IMR-90 (cell line): ENCODE measurements at regions not wholly inside any gene's neighbourhood (a gene's known extent, or its start where the extent isn't known, plus 50 kb on each side); places are given as distances from the start of the nearest gene placed in this dataset.

Experiments used
- ATAC-seq: fragments of 200-7000 bp; cut with Tn5 transposase; 2 replicates; pipeline ENCODE4 v1.9.1; 2020; ENCODE audit warnings: low read depth, mild to moderate bottlenecking, moderate library complexity
- BruUV-seq: library from RNA; stranded (reverse); fragments of 400-500 nt; replicated peaks from 2 replicates; lab custom pipeline; 2021; lab: Mats Ljungman, UMichigan
- CTCF ChIA-PET: fragments of 300-600 bp; formaldehyde crosslinking; extraction: SDS; loops from one replicate; lab custom pipeline; 2021; ENCODE audit warnings: antibody characterized with exemption; lab: Yijun Ruan, JAX
- POLR2A ChIA-PET: fragments of 300-600 bp; sonication (Branson Sonifier 250); formaldehyde crosslinking; loops from one replicate; lab custom pipeline; 2022; ENCODE audit warnings: antibody characterized with exemption; ENCODE audit not compliant: unreplicated experiment; lab: Charles Lee
- DNase-seq: peaks from one replicate; pipeline ENCODE4 v3.0.0; 2013
- H2AFZ ChIP-seq: replicated peaks from 2 replicates; pipeline ENCODE3; 2013; ENCODE audit warnings: low read length, mild to moderate bottlenecking; ENCODE audit not compliant: poor library complexity
- H2AK5ac ChIP-seq: 2 replicates; pipeline ENCODE4 v1.6.1; 2013; ENCODE audit warnings: low read depth, low read length, inconsistent platforms
- H2AK9ac ChIP-seq: replicated peaks from 2 replicates; pipeline ENCODE3; 2013; ENCODE audit warnings: mild to moderate bottlenecking, low read depth, low read length, moderate library complexity; ENCODE audit not compliant: poor library complexity
- H2BK120ac ChIP-seq: 2 replicates; pipeline ENCODE4 v1.6.1; 2013; ENCODE audit warnings: low read depth, low read length, inconsistent platforms
- H2BK15ac ChIP-seq: 3 replicates; pipeline ENCODE4 v1.6.1; 2013; ENCODE audit warnings: low read depth, low read length, inconsistent platforms
- H2BK20ac ChIP-seq: 2 replicates; pipeline ENCODE4 v1.6.1; 2013; ENCODE audit warnings: low read depth, mild to moderate bottlenecking, inconsistent platforms, low read length, moderate library complexity
- H2BK5ac ChIP-seq: 2 replicates; pipeline ENCODE4 v1.6.1; 2013; ENCODE audit warnings: mild to moderate bottlenecking, low read depth, low read length, inconsistent platforms; ENCODE audit not compliant: poor library complexity, severe bottlenecking
- H3K14ac ChIP-seq: replicated peaks from 2 replicates; pipeline ENCODE4 v1.6.1; 2013; ENCODE audit warnings: low read depth, low read length, inconsistent platforms
- H3K18ac ChIP-seq: 2 replicates; pipeline ENCODE4 v1.6.1; 2013; ENCODE audit warnings: low read depth, low read length, control low read depth
- H3K23ac ChIP-seq: 2 replicates; pipeline ENCODE4 v1.6.1; 2013; ENCODE audit warnings: low read depth, low read length, inconsistent platforms
- H3K27ac ChIP-seq: 2 replicates; pipeline ENCODE4 v1.5.1; 2013; ENCODE audit warnings: mild to moderate bottlenecking, control low read depth, low read length; ENCODE audit not compliant: insufficient read depth
- H3K27me3 ChIP-seq: 2 replicates; pipeline ENCODE4 v1.6.1; 2013; ENCODE audit warnings: low read length; ENCODE audit not compliant: control insufficient read depth, insufficient read depth
- H3K36me3 ChIP-seq: 2 replicates; pipeline ENCODE4 v1.6.1; 2013; ENCODE audit warnings: low read length, mixed read lengths; ENCODE audit not compliant: control insufficient read depth, insufficient read depth
- H3K4ac ChIP-seq: 2 replicates; pipeline ENCODE4 v1.6.1; 2013; ENCODE audit warnings: low read depth, low read length, inconsistent platforms
- H3K4me1 ChIP-seq: 2 replicates; pipeline ENCODE4 v1.6.1; 2013; ENCODE audit warnings: low read length, mixed read lengths; ENCODE audit not compliant: control insufficient read depth, insufficient read depth
- H3K4me2 ChIP-seq: 2 replicates; pipeline ENCODE4 v1.6.1; 2013; ENCODE audit warnings: low read depth, mild to moderate bottlenecking, control low read depth, low read length, moderate library complexity
- H3K4me3 ChIP-seq: 2 replicates; pipeline ENCODE4 v1.5.1; 2013; ENCODE audit warnings: low read depth, mild to moderate bottlenecking, control low read depth, low read length, moderate library complexity; ENCODE audit not compliant: insufficient read depth
- H3K56ac ChIP-seq: 2 replicates; pipeline ENCODE4 v1.6.1; 2013; ENCODE audit warnings: low read length, inconsistent platforms; ENCODE audit not compliant: insufficient read depth; ENCODE audit errors: extremely low read depth
- H3K79me1 ChIP-seq, 2 experiments: 2 replicates each; pipeline ENCODE4 v1.6.1; 2013; ENCODE audit warnings: low read length in 2 of 2, inconsistent platforms in 1 of 2, low read depth in 1 of 2
- H3K9ac ChIP-seq: 2 replicates; pipeline ENCODE4 v1.6.1; 2013; ENCODE audit warnings: low read depth, low read length, control low read depth
- H3K9me1 ChIP-seq: 2 replicates; pipeline ENCODE4 v1.6.1; 2013; ENCODE audit warnings: low read length, inconsistent platforms; ENCODE audit not compliant: insufficient read depth
- H3K9me3 ChIP-seq: 2 replicates; pipeline ENCODE4 v1.6.1; 2013; ENCODE audit warnings: low read length; ENCODE audit not compliant: control insufficient read depth, insufficient read depth
- H4K20me1 ChIP-seq: 2 replicates; pipeline ENCODE4 v1.6.1; 2013; ENCODE audit warnings: low read length, inconsistent platforms; ENCODE audit not compliant: insufficient read depth
- H4K5ac ChIP-seq: 2 replicates; pipeline ENCODE4 v1.6.1; 2013; ENCODE audit warnings: mild to moderate bottlenecking, low read depth, low read length, control low read depth
- H4K8ac ChIP-seq, 2 experiments: 2 replicates each; pipeline ENCODE4 v1.6.1; 2013; ENCODE audit warnings: low read depth in 2 of 2, low read length in 2 of 2, control low read depth in 1 of 2, inconsistent platforms in 1 of 2
- H4K91ac ChIP-seq: 2 replicates; pipeline ENCODE4 v1.6.1; 2013; ENCODE audit warnings: low read depth, low read length, inconsistent platforms; ENCODE audit not compliant: insufficient read depth
- BHLHE40 ChIP-seq: fragments of 150-350 bp; IDR thresholded peaks from 2 replicates; pipeline ENCODE4 v1.6.1; 2016; ENCODE audit warnings: mild to moderate bottlenecking, low read depth, low read length
- CEBPB ChIP-seq: IDR thresholded peaks from 2 replicates; pipeline ENCODE4 v1.6.1; 2012; ENCODE audit warnings: low read depth, low read length, improper control_type of control experiment
- CHD1 ChIP-seq: IDR thresholded peaks from 2 replicates; pipeline ENCODE4 v1.6.1; 2012; ENCODE audit warnings: low read depth, low read length, improper control_type of control experiment
- FOS ChIP-seq: fragments of 150-350 bp; IDR thresholded peaks from 2 replicates; pipeline ENCODE4 v1.6.1; 2016; ENCODE audit warnings: low read depth, low read length
- MAFK ChIP-seq: IDR thresholded peaks from 2 replicates; pipeline ENCODE4 v1.6.1; 2012; ENCODE audit warnings: low read depth, low read length, improper control_type of control experiment
- MAZ ChIP-seq: IDR thresholded peaks from 2 replicates; pipeline ENCODE4 v1.6.1; 2012; ENCODE audit warnings: low read depth, mild to moderate bottlenecking, low read length, improper control_type of control experiment, moderate library complexity, borderline replicate concordance
- MXI1 ChIP-seq: IDR thresholded peaks from 2 replicates; pipeline ENCODE4 v1.6.1; 2012; ENCODE audit warnings: low read depth, mild to moderate bottlenecking, low read length, moderate library complexity, borderline replicate concordance
- NFE2L2 ChIP-seq: fragments of 150-350 bp; IDR thresholded peaks from 2 replicates; pipeline ENCODE4 v1.6.1; 2016; ENCODE audit warnings: low read depth, mild to moderate bottlenecking, low read length
- POLR2A ChIP-seq: IDR thresholded peaks from 2 replicates; pipeline ENCODE4 v1.6.1; 2012; ENCODE audit warnings: mild to moderate bottlenecking, low read depth, low read length
- RAD21 ChIP-seq: IDR thresholded peaks from 2 replicates; pipeline ENCODE4 v1.6.1; 2012; ENCODE audit warnings: low read length, improper control_type of control experiment
- RCOR1 ChIP-seq: IDR thresholded peaks from 2 replicates; pipeline ENCODE4 v1.6.1; 2012; ENCODE audit warnings: mild to moderate bottlenecking, low read length, improper control_type of control experiment; ENCODE audit not compliant: insufficient replicate concordance
- RFX5 ChIP-seq: IDR thresholded peaks from 2 replicates; pipeline ENCODE4 v1.8.0; 2012; ENCODE audit warnings: low read depth, mild to moderate bottlenecking, low read length, moderate library complexity
- SMC3 ChIP-seq: fragments of 150-350 bp; IDR thresholded peaks from 2 replicates; pipeline ENCODE4 v1.6.1; 2016; ENCODE audit warnings: low read depth, mild to moderate bottlenecking, antibody characterized with exemption, low read length, moderate library complexity
- WGBS, 2 experiments: methylation state at CpG; one replicate each; pipeline versions ENCODE4 v1.1.5 to v1.1.7; 2013; ENCODE audit warnings: missing lambda C conversion rate in 2 of 2; ENCODE audit not compliant: insufficient read length in 1 of 2; ENCODE audit errors: extremely low coverage in 2 of 2; 5-methylcytosine and 5-hydroxymethylcytosine counted together
- dilution Hi-C: fragments of 300-500 bp; cut with HindIII; formaldehyde crosslinking; loops from one replicate; pipeline ENCODE4 v1.14.3; 2018; ENCODE audit warnings: low sequenced_read_pairs; ENCODE audit not compliant: unreplicated experiment
- in situ Hi-C: fragments of 300-500 bp; cut with MboI; formaldehyde crosslinking; loops from 3 replicates; pipeline ENCODE4 v1.14.3; 2019; ENCODE audit warnings: low sequenced_read_pairs, inconsistent platforms, mixed read lengths
- intact Hi-C: fragments of 100-400 bp; cut with micrococcal nuclease; formaldehyde crosslinking; loops from 2 replicates; pipeline ENCODE4 v1.10.0; 2022
- TF ChIP-seq, protein P1 (sequence below): fragments of 150-350 bp; IDR thresholded peaks from 2 replicates; pipeline ENCODE4 v1.6.1; 2017; ENCODE audit warnings: mild to moderate bottlenecking, antibody characterized with exemption, low read length, low read depth
- TF ChIP-seq, protein P2 (sequence below): conservative IDR thresholded peaks from 2 replicates; pipeline ENCODE4 v1.5.1; 2012; ENCODE audit warnings: mild to moderate bottlenecking, low read depth, low read length, improper control_type of control experiment
- TF ChIP-seq, protein P3 (sequence below): fragments of 150-350 bp; IDR thresholded peaks from 2 replicates; pipeline ENCODE4 v1.6.1; 2016; ENCODE audit warnings: low read depth, mild to moderate bottlenecking, low read length, moderate library complexity, borderline replicate concordance

DNA sequence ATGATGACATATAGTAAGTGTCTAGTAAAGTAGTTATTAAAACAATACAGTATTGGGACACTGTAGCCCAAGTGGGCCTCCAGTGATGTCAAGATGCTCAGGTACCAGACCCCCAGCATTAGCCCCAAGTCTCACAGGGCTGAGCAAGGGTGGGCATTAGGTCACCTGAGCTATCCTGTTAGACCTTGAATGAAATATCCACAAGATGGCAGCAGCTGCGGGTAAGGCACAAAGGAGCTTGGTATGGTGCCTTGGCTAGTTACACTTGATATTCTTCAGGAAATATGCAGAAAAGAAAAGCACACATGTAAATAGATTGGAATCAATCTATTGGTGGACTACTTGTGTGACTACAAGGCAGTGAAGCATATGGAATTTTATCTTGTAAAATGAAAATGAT, 701.8 kb upstream of the ADGRB3 start:
- ChIA-PET POLR2A (no interaction called here), CTCF (no interaction called here)
- H2BK20ac ChIP-seq, result no peak overlapping the region
- ATAC-seq (no peak), DNase-seq (no peak)
- no peak overlapping the region for H3K4me2 ChIP-seq
- H4K20me1 ChIP-seq, result no peaks in the 10 kb centered on the region
- H2AK5ac ChIP-seq, result no peak overlapping the region
- H4K91ac ChIP-seq, result no peak overlapping the region
- intact Hi-C loops (no loop called here), in situ Hi-C loops (no loop called here), dilution Hi-C loops (no loop called here)
- H3K4me3 ChIP-seq, result no peak overlapping the region
- no peaks in the 10 kb centered on the region for H3K27me3 ChIP-seq
- no peaks in the 10 kb centered on the region for H3K36me3 ChIP-seq
- no peak overlapping the region for H3K56ac ChIP-seq
- H3K4me1 ChIP-seq, result no peaks in the 10 kb centered on the region
- no peak overlapping the region for H4K5ac ChIP-seq
- no peaks in the 10 kb centered on the region for H3K9me1 ChIP-seq
- no peak overlapping the region for H2BK120ac ChIP-seq
- no peak overlapping the region for H3K18ac ChIP-seq
- no peak overlapping the region for H3K27ac ChIP-seq
- H4K8ac ChIP-seq, result no peak overlapping the region
- no peak overlapping the region for H3K14ac ChIP-seq
- H2BK5ac ChIP-seq, result no peak overlapping the region
- H3K79me1 ChIP-seq, result no peaks in the 10 kb centered on the region
- no peak overlapping the region for H3K23ac ChIP-seq
- no peak overlapping the region for H3K9ac ChIP-seq
- BruUV-seq, result no TSS peak
- no peak overlapping the region for H2AFZ ChIP-seq
- no peak overlapping the region for H3K4ac ChIP-seq
- H2BK15ac ChIP-seq, result no peak overlapping the region
- no peak overlapping the region for H2AK9ac ChIP-seq
- H3K9me3 ChIP-seq, result no peaks in the 10 kb centered on the region
- TF ChIP-seq SMC3, result no peak
- TF ChIP-seq FOS, result no peak
- TF ChIP-seq CEBPB, result no peak
- no peak for TF ChIP-seq RAD21
- TF ChIP-seq CHD1, result no peak
- TF ChIP-seq RCOR1, result no peak
- no peak for TF ChIP-seq RFX5
- TF ChIP-seq POLR2A, result no peak
- TF ChIP-seq, protein P1, sequence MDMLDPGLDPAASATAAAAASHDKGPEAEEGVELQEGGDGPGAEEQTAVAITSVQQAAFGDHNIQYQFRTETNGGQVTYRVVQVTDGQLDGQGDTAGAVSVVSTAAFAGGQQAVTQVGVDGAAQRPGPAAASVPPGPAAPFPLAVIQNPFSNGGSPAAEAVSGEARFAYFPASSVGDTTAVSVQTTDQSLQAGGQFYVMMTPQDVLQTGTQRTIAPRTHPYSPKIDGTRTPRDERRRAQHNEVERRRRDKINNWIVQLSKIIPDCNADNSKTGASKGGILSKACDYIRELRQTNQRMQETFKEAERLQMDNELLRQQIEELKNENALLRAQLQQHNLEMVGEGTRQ, result no peak
- TF ChIP-seq NFE2L2, result no peak
- TF ChIP-seq MAFK, result no peak
- TF ChIP-seq, protein P2, sequence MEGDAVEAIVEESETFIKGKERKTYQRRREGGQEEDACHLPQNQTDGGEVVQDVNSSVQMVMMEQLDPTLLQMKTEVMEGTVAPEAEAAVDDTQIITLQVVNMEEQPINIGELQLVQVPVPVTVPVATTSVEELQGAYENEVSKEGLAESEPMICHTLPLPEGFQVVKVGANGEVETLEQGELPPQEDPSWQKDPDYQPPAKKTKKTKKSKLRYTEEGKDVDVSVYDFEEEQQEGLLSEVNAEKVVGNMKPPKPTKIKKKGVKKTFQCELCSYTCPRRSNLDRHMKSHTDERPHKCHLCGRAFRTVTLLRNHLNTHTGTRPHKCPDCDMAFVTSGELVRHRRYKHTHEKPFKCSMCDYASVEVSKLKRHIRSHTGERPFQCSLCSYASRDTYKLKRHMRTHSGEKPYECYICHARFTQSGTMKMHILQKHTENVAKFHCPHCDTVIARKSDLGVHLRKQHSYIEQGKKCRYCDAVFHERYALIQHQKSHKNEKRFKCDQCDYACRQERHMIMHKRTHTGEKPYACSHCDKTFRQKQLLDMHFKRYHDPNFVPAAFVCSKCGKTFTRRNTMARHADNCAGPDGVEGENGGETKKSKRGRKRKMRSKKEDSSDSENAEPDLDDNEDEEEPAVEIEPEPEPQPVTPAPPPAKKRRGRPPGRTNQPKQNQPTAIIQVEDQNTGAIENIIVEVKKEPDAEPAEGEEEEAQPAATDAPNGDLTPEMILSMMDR, result no peak
- no peak for TF ChIP-seq MXI1
- TF ChIP-seq MAZ, result no peak
- no peak for TF ChIP-seq BHLHE40
- TF ChIP-seq, protein P3, sequence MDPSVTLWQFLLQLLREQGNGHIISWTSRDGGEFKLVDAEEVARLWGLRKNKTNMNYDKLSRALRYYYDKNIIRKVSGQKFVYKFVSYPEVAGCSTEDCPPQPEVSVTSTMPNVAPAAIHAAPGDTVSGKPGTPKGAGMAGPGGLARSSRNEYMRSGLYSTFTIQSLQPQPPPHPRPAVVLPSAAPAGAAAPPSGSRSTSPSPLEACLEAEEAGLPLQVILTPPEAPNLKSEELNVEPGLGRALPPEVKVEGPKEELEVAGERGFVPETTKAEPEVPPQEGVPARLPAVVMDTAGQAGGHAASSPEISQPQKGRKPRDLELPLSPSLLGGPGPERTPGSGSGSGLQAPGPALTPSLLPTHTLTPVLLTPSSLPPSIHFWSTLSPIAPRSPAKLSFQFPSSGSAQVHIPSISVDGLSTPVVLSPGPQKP, result no peak
- no CpG with 5 or more reads among the region's 1 CpG for WGBS, 2 experiments
